Gastroesophageal sphincter (tissue), 3 donors: ENCODE measurements at regions not wholly inside any gene's neighbourhood (a gene's known extent, or its start where the extent isn't known, plus 50 kb on each side); places are given as distances from the start of the nearest gene placed in this dataset.

Experiments
- POLR2AphosphoS5 ChIP-seq: sonication (generic); formaldehyde crosslinking; IDR thresholded peaks from one replicate; pipeline ENCODE4 v1.6.1; 2017; ENCODE audit warnings: antibody characterized with exemption
- TF ChIP-seq, protein P1 (sequence below), 4 experiments: fragments of 200-600 bp in 2 of 4; fragments of 450-650 bp in 2 of 4; sonication (generic) in 1 of 4; IDR thresholded peaks; one replicate each; pipeline ENCODE4 v1.5.1; 2017 to 2019; ENCODE audit warnings: antibody characterized with exemption in 4 of 4, mild to moderate bottlenecking in 2 of 4, moderate library complexity in 2 of 4

DNA sequence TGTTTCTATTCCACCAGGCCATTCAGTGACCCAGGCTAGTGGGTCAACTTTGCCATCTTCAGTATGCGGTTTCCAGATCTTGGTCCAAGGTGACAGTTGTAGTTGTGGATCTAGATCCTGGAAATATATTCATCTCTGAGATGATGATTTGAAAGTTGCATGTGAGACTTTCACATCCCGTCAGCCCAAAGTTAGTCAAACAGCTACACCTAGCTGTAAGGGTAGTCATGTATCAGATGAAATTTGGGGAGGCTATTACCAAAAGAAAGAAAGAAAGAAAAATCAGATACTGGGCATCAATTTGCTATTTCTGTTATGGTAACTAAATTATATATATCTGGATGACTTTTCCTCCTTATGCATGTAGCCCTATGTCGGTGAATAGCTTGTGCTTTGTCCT, 259.4 kb upstream of the ARX start:
- TF ChIP-seq POLR2AphosphoS5 = no peak
- TF ChIP-seq, protein P1, sequence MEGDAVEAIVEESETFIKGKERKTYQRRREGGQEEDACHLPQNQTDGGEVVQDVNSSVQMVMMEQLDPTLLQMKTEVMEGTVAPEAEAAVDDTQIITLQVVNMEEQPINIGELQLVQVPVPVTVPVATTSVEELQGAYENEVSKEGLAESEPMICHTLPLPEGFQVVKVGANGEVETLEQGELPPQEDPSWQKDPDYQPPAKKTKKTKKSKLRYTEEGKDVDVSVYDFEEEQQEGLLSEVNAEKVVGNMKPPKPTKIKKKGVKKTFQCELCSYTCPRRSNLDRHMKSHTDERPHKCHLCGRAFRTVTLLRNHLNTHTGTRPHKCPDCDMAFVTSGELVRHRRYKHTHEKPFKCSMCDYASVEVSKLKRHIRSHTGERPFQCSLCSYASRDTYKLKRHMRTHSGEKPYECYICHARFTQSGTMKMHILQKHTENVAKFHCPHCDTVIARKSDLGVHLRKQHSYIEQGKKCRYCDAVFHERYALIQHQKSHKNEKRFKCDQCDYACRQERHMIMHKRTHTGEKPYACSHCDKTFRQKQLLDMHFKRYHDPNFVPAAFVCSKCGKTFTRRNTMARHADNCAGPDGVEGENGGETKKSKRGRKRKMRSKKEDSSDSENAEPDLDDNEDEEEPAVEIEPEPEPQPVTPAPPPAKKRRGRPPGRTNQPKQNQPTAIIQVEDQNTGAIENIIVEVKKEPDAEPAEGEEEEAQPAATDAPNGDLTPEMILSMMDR (IDR thresholded peaks at IDR 0.05) = no peak
